NCI-H526 (cell line): ENCODE measurements at regions not wholly inside any gene's neighbourhood (a gene's known extent, or its start where the extent isn't known, plus 50 kb on each side); places are given as distances from the start of the nearest gene placed in this dataset.

ENCODE experiments used
- DNase-seq, 2 experiments: peaks; one replicate each; lab custom pipeline; 2025; lab: John Stamatoyannopoulos, UW

DNA sequence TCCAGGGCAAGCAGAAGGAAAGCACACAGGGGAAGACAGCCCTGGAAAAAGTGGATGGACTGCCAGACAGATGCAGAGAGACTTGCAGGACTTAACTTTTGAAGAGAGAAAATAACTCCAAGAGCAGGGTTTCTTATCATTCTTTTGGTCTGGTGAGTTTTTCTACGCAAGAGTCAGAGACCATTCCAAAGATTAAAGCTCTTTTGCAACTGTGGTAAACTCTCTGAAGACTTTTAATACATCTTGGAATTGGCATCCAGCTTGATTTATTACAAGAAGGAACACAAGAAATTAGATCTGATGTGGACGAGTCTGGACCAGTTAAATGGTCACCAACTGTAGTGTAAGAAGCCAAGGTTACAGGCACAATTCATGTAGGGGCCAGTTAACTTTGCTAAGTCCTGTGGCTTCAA lies 153.4 kb downstream of the SIPA1L2 start:
- no peak for DNase-seq

DNA sequence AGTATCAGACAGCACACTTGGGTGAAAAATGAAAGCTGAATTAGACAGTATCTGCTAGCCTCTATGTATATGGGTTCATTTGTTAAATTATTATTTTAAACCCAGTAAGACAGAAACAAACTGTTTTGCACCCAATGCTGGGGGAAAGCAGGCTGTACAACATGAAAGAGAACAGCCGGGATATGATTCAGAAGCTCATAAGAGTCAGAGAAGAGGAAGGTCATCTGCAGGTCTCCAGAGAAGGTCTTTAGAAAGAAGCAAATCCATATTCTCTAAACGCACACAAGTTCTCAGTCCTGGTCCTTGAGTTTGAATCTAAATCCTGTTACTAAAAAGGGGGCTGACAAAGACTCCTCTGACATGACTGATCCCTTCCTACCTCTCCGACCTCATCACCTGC lies 155.1 kb downstream of the SIPA1L2 start:
- DNase-seq, result no peak

DNA sequence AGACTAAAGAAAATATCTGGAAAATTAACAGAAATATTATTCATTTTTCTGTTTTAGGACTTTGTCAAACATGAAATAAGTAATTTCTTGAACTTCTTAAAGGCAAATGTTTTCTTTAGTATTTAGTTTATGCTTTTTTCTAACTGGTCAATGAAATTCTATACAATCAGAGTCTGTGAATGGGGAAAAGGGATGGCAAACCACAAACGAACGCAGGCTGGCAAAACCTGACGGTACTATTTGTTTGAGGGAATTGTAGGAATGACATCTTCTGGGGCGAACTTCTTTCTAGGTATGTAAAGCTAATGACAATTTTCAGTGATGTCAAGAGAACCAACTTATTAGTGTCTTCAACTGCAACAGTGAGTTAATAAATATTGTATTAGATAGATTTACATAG lies 156.0 kb downstream of the SIPA1L2 start:
- no peak for DNase-seq

DNA sequence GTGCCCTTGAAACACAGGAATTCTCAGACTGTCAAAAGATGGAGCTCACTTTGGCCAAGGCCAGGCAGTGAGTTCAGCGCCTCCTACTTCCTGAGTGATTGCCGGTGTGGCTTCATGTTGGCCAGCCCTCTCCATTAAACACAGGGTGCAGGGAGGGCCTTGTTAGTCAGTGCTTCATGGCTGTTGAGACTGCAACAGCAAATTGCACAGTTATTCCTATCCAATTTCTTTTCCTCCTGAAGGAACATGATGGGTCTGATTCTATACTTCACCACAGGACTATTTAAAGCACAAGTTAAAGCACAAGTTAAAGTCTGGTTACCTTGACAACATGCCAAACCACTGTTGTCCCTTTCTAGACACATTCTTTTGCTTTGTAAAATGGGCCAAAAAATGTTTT lies 156.6 kb downstream of the SIPA1L2 start:
- no peak for DNase-seq

DNA sequence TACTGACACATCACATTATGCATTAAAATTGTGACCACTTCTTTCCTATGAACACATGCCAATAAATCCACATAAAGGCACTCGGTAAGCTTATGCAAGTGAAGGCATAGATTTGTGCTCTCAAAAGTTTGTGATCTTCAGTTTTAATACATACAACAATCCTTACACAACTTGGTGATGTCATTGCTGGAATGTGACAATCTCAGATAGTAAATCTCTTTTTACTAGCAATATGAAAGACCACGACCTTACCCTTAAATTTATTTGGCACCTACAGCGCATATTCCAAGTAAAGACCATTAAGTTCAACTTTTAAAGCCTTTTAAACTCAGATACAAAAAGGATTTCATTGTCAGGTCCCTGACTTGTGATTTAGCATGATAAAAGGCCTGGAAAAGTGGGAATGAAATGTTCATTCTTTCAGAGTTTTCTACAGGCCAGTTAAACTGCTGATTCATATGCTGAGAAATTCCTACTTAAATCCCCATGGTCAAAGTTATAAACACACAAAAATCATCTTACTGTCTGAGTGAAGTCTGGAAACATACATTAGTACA lies 157.4 kb downstream of the SIPA1L2 start:
- no peak for DNase-seq

DNA sequence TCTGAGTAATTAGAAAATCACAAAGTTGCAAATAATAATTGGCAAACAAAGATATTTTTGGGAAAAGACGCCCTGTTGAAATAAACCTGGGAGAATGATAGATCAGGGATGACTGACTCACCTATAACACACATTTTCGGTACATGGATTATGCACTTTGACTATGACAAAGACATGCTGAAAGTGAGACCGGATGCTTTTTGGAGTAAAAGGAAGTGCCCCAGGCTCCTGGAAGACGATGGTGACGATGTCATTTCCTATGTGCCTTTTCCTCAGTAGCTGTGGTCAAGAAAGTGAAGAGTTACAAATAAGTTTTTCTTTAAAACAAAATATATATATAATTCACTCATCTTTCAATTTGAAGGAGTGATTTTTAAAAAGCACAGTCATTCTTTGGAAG lies 158.7 kb downstream of the SIPA1L2 start:
- DNase-seq, result no peak

DNA sequence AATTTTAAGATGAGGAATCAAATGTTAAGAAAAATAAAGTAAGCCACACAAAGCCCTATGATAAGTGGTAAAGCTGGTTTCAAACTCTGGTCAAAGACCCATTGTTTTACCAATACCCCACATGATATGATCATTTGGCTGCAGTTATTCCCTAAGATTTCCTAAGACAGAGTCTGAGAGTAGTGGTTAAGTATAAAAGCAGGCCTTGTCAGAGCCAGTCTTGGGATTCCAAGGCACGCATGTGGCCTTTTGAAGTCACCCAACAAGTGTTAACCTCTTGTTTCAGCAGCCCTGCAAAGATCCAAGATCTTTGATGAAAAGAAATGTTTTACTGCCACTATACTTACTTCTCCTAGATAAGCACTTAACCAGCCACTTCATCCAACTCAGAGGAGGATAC lies 159.2 kb downstream of the SIPA1L2 start:
- no peak for DNase-seq

DNA sequence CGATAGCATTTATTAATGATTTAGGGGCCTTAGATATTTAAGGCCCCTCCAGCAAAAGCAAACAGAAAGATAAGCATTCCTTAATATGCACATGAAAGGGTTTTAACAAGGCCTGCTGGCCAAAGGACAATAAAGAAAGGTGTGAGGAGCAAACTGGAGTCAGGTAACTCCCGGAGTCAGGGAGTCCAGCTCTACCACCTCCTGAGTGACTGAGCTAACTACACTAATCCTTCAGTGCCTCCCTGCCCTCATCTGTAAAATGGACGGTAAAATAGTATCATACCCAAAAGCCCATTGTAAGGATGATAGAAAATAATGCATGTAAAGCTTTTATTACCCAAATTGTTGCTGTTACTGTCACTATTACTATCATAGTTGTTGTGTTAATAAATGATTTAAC lies 161.7 kb downstream of the SIPA1L2 start:
- no peak for DNase-seq

DNA sequence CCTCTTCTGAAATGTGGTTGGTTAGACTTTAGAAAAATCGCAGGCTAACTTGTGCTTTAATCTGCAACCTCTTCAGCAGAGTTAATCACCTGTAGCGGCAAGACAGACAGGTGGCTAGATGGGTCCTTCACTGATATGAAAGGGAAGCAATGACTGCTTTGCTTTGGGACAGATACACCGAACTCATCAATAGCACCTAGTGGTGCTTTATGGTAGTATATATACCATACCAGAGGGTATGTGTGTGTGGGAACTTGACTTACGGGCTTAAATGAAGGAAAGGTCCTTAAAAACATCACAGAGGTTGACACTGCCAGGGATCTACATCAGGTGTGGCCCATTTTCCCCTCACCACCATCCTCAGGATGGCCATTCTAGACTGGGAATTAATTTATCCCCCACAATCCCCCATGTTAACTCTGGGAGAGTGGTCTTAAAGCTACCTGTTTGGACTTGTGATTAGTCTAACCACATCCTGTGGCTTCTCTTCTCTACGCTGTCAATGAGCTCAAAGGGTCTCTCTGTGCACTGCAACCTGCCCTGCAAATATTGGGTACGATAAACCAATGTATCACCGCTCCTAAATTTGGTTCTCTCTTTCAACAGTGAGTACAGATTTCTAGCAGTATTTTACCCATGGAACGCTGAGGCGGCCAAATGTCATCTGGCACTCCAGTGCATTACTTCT lies 162.7 kb downstream of the SIPA1L2 start:
- DNase-seq, result no peak

DNA sequence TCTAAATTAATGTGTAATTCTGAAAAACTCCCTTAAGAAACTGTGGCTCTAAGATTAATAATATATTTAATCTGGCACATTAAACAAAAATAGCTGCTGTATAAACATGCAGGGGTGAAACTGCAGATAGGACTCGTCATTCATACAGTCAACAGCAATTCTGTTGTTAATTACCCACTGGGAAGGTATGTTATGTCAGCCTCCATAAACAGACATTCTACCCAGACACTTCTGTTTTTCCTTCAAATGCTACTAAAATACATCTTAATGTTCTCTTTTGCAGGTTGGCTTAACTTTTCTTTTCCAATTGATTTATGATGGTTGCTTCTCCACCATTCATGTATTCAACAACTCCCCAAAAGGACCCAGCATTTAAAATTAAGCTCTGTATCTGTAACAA lies 165.6 kb downstream of the SIPA1L2 start:
- DNase-seq, result no peak

DNA sequence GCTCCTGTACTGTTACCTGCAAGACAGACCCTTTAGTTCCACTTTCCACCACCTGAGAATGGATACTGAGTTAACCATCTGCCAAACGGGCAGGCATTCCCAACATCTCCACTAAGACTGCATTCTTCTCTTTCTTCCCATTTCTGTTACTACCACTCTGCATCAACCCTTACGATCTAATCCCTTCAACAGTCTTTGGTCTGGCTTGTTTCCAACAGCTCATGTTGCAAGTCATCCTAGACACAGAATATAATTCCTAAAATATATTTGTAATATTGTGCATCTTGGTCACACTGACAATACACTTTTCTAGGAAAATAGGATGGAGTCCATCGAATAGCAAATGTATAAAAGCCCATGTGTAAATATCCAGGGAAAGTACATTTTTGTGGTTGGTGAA lies 166.7 kb downstream of the SIPA1L2 start:
- no peak for DNase-seq

DNA sequence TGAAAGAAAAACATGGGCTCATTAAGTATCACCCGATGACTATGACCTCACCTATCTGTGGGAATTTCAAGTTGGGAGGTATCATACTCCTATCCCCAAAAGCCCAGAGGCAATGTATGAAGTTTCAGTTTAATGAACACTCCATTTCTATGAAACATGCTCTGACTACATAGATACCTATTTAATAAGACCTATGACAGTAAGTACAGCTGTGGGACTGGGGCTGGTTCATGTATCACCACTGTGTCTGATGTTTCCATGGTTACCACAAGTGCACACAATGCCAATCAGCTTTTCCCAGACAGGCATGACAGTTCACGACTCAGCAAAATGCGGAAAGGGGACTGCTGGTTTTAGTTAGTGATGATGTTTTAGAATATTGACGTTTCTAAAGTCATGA lies 167.7 kb downstream of the SIPA1L2 start:
- DNase-seq, result no peak

DNA sequence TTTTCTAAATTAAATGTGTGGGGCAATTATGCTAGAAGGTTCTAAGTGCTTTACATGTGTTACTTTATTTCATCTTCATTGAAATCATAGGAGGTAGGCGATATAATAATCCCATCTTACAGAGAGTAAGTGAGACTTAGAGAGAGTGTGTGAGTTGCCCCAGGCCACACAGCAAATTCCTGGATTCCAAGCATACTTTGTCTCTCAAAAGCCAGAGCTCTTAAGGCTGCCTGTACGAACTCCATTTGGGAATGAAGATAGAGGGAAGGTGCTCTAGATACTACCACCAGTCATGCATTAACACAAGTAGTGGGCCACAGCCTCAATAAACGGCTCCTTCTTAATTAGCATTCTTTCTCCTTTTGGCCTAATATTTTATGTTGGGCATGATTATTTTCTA lies 170.1 kb downstream of the SIPA1L2 start:
- DNase-seq, result no peak

DNA sequence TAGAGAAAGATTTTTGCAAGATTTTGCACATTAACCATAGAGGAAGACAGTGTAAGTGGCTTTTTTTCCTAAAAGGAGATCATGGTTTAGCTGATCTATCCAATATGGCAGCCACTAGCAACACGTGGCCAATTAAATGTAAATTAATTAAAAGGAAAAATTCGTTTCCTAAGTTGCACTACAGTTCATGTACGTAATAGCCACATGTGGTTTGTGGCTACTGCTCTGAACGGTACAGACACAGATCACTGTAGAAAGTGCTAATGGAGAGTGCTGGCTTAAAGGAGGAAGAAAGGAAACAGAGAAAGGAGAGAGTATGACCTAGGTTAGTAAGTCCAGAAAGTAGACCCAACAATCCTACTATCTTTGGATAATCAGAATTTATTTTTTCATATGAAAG lies 170.8 kb downstream of the SIPA1L2 start:
- no peak for DNase-seq

DNA sequence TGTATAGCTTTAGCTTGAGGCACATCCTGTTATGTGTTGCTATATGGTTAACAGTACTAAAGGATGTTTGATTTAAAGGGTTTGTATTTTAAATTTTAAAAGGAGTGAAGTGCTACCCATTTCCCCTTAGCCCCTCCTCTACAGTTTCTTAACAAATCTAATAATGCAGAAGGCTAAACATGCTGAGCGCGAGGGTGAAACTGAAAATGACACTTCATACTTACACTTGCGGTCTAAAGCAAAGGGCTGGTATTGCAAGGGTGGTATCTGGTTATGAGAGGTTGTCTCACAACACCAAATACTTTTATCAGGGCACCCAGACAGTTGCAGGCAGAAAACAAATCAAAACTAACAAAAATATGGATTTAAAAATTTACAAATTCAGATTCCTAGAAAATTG lies 172.3 kb downstream of the SIPA1L2 start:
- DNase-seq, result no peak

DNA sequence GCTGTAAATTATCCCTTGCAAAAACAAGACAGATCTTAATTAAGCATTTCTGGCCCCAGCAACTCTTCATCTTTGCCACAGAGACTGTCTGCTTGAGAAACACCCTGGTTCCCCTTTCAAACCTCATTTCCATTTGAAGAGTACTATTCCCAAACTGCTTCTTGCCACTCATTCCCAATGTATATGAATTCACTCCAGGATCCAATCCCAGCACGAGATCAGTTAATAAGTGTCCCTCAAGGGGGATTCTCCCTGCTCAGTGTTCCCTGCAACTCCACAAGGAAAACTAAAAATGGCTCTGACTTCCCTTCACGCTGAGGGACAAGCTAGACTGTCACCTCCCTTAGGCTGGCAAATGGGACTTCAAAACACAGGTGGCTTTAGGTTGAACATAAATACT lies 173.2 kb downstream of the SIPA1L2 start:
- DNase-seq, result no peak

DNA sequence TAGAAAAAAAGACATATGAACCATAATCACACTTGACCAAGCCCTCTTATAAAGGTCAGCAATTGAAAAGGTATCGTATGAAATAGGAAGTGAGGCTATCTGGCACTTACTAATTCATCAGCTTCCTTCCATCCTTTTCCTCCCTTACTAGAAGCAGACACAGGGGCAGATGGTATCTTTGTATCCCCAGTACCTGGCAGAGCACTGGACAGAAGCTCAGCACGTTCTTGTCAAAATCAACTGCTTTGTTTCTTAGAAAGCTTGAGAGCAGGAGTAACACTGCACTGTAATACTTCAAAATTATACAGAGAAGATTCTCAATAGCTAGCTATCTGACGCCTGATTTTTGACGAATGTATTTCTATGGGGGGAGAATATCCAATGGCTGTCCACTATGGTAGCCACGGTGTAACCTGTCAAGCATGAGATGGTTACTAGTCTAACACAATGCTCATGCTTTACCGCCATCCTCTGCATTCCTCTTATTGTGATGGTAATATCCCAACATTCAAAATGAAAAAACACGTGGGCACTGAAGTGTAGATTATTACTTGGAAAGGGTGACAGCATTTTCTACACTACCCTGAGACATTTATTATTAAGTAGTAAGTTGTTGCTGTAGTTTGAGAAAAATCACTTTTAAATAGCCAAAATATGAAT lies 175.6 kb downstream of the SIPA1L2 start:
- no peak for DNase-seq

DNA sequence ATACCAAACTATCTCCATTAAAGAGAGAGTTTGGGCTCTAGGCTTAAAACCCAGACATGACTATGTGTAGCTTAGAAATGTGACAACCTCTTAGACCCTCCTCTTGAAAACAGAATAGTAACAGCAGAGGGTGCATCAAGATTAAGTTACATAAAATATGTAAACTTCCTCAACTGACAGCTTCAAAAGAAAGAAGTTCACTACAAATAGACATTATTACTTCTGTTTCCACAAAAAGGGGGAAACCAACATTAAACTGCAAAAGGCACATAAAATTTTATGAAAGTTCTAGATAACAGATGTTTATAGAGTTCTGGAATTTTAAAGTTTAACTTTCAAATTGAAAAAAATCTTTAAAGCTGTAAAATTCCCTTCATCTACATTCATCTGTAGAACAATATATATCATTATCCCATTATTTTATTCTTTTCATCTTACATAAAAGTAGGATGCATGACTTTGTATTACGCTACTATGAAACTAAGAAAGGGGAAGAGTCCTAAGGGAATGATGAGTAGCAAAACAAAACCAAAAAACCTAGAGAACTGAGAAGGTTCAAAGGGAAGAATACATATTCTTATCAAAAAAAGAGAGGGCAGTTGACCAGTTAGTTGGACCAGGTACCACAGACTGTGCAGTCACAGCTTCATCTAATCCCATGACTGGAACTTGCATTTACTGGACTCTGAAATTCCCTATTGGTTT lies 177.0 kb downstream of the SIPA1L2 start:
- no peak for DNase-seq

DNA sequence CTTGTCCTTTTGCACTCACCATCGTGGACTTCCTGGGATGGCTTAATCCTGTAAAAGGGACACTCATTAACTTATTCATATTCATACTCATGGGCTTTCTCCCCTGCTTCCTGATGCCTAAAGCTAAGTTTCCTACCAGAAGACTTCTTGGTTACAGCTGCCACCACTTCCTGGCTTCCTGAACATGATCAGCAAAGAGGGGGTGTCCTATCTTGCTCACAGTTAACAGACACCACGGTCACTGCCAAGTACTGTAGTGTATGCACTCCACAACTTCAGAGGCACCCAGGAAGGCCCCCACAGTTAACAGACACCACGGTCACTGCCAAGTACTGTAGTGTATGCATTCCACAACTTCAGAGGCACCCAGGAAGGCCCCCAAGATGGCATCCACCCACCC lies 177.8 kb downstream of the SIPA1L2 start:
- DNase-seq, result no peak

DNA sequence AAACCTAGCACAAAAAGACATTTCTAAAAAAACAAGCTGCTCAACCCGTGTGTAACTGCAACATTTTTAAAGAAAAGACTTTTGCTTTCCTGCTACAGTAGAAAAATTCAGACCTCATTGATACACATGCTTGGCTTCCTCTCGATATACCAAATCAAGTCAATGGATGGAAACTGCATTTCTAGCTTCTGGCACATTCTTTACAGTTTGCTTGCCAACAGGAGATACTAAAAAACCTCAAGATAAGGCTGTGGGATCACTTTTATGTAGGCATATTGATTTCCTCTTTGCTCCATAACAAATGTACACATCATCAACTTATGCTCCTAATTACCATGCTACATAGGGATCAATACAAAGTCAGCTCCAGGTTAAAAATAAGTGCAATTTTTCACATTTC lies 178.4 kb downstream of the SIPA1L2 start:
- no peak for DNase-seq

DNA sequence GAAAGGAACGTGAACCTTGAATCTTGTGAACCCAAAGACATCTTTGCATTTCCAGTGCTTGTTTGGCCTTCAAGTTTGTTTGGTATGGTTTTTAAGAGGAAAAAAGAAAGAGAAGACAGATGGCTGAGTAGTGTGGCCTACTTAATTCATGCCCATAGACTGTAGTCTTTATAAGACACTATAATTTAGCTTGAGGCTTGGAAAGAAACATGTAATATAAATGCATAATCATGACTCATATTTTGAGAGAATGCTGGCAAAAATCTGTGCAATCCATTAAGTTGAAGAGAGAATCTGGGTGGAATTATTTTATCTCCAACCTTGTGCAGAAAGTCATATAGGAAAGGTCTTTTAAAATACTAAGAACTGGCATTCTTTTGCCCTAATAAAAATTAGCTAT lies 179.3 kb downstream of the SIPA1L2 start:
- no peak for DNase-seq

DNA sequence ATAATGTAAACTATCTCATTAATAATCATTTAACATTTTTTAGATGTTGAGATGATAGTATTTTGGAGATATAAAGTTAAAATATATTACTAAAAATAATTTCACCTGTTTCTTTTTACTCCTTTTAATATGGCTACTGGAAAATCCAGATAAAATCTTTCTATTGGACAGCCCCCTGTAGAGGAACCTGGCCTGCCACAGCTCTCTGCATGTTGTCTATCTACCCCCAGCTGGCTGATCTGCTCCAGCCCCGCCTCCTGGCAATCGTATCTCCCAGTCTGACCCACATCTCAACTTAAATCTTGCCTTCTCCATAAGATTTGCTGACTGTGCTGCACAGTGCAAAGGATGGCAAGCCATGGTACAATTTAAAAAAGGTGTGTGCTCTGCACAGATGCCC lies 182.8 kb downstream of the SIPA1L2 start:
- no peak for DNase-seq
